ENCODE measurements at regions not wholly inside any gene's neighbourhood (a gene's known extent, or its start where the extent isn't known, plus 50 kb on each side); places are given as distances from the start of the nearest gene placed in this dataset.

- TF ChIP-seq CTCF (IDR thresholded peaks at IDR 0.05): no peak
- intact Hi-C loops (cut with DNase I): no loop called here
- Histone ChIP-seq H3K27me3 (peaks cover 0 to 6% (median 0%) of the 10 kb centered on the region in 4 donors), H3K36me3 (no peaks in the 10 kb centered on the region), H3K27ac (replicated peaks in 1 of 4) (no peak overlapping the region), H3K4me3 (no peak overlapping the region), H3K9me3 (peaks cover 0 to 6% (median 0%) of the 10 kb centered on the region in 4 donors), H3K4me1 (no peaks in the 10 kb centered on the region)
- WGBS: 53% methylated on average over 6 of the region's 6 CpGs
- no peak for DNase-seq (ENCODE audit: extremely low spot score)
Measured at GRCh38 chr1:213759359-213760181, 228.2 kb upstream of the PROX1 start.

GRCh38 chr1:213761845-213762407 lies 225.8 kb upstream of the PROX1 start:
- Histone ChIP-seq H3K27ac (replicated peaks in 1 of 4) (no peak overlapping the region), H3K4me3 (no peak overlapping the region), H3K27me3 (peaks cover 0 to 6% (median 0%) of the 10 kb centered on the region in 4 donors), H3K36me3 (no peaks in the 10 kb centered on the region), H3K4me1 (no peaks in the 10 kb centered on the region), H3K9me3 (peaks cover 0 to 4% (median 0%) of the 10 kb centered on the region in 4 donors)
- intact Hi-C loops (cut with DNase I): no loop called here
- 30% methylated on average over 7 of the region's 7 CpGs for WGBS
- no peak for DNase-seq (ENCODE audit: extremely low spot score)
- no peak for TF ChIP-seq POLR2A (IDR thresholded peaks at IDR 0.05; ENCODE audit: low read depth)
- no peak for TF ChIP-seq EP300 (IDR thresholded peaks at IDR 0.05)
- TF ChIP-seq POLR2AphosphoS5 (IDR thresholded peaks at IDR 0.05): no peak
- no peak for TF ChIP-seq CTCF (IDR thresholded peaks at IDR 0.05)

- Histone ChIP-seq H3K4me1 (no peaks in the 10 kb centered on the region), H3K27ac (replicated peaks in 1 of 4) (no peak overlapping the region), H3K4me3 (no peak overlapping the region), H3K36me3 (no peaks in the 10 kb centered on the region), H3K9me3 (no peaks in the 10 kb centered on the region), H3K27me3 (peaks cover 0 to 1% (median 0%) of the 10 kb centered on the region in 4 donors)
- intact Hi-C loops (cut with DNase I): no loop called here
- no peak for TF ChIP-seq EP300 (IDR thresholded peaks at IDR 0.05)
- TF ChIP-seq CTCF (IDR thresholded peaks at IDR 0.05): no peak
- no peak for TF ChIP-seq POLR2AphosphoS5 (IDR thresholded peaks at IDR 0.05)
- no peak for TF ChIP-seq POLR2A (IDR thresholded peaks at IDR 0.05; ENCODE audit: low read depth)
- WGBS: 80% methylated on average over 4 of the region's 4 CpGs
- DNase-seq (ENCODE audit: extremely low spot score): no peak
Measured at GRCh38 chr1:213767683-213768082, 220.1 kb upstream of the PROX1 start.

GRCh38 chr1:213772128-213773063 lies 215.4 kb upstream of the PROX1 start:
- TF ChIP-seq POLR2A (IDR thresholded peaks at IDR 0.05; ENCODE audit: low read depth) (no peak), CTCF (IDR thresholded peaks at IDR 0.05) (no peak), EP300 (IDR thresholded peaks at IDR 0.05) (no peak), POLR2AphosphoS5 (IDR thresholded peaks at IDR 0.05) (no peak)
- H3K4me1 ChIP-seq: no peaks in the 10 kb centered on the region
- peaks cover 0 to 5% (median 0%) of the 10 kb centered on the region in 4 donors for H3K27me3 ChIP-seq
- no peak overlapping the region for H3K4me3 ChIP-seq
- H3K36me3 ChIP-seq: no peaks in the 10 kb centered on the region
- DNase-seq (ENCODE audit: extremely low spot score): no peak
- H3K27ac ChIP-seq (replicated peaks in 1 of 4): no peak overlapping the region
- 72% methylated on average over 23 of the region's 23 CpGs for WGBS
- peaks cover 0 to 4% (median 0%) of the 10 kb centered on the region in 4 donors for H3K9me3 ChIP-seq
- intact Hi-C loops (cut with DNase I): no loop called here
